WTC11 (cell line): ENCODE measurements at regions not wholly inside any gene's neighbourhood (a gene's known extent, or its start where the extent isn't known, plus 50 kb on each side); places are given as distances from the start of the nearest gene placed in this dataset.

ENCODE experiments used
- ATAC-seq: fragments of 200-7000 bp; cut with Tn5 transposase; 2 replicates; pipeline ENCODE4 v1.10.0; 2021; ENCODE audit warnings: mild to moderate bottlenecking, moderate library complexity
- CTCF ChIA-PET: fragments of 300-600 bp; sonication (Branson Sonifier 250); formaldehyde crosslinking; loops from one replicate; lab custom pipeline; 2021; ENCODE audit warnings: antibody characterized with exemption; lab: Charles Lee
- POLR2A ChIA-PET: fragments of 350-600 bp; sonication (Branson Sonifier 250); formaldehyde crosslinking; loops from one replicate; lab custom pipeline; 2021; ENCODE audit warnings: antibody characterized with exemption; lab: Charles Lee
- DNase-seq: peaks from one replicate; pipeline ENCODE4 v3.0.0; 2021; ENCODE audit warnings: low spot score
- H3K27ac Mint-ChIP-seq: 2 replicates; pipeline ENCODE4 v1.8.0; 2021; ENCODE audit warnings: mixed read lengths
- H3K27me3 Mint-ChIP-seq: 2 replicates; pipeline ENCODE4 v1.8.0; 2021; ENCODE audit warnings: low read depth, mild to moderate bottlenecking, moderate library complexity, mixed read lengths
- H3K36me3 Mint-ChIP-seq: 2 replicates; pipeline ENCODE4 v1.8.0; 2021; ENCODE audit warnings: mixed read lengths
- H3K4me1 Mint-ChIP-seq: 2 replicates; pipeline ENCODE4 v1.8.0; 2022; ENCODE audit warnings: mixed read lengths
- H3K4me3 Mint-ChIP-seq: 2 replicates; pipeline ENCODE4 v1.8.0; 2021; ENCODE audit warnings: mild to moderate bottlenecking, moderate library complexity, mixed read lengths
- H3K9me3 Mint-ChIP-seq: 2 replicates; pipeline ENCODE4 v1.8.0; 2021; ENCODE audit warnings: mixed read lengths
- ATF1 ChIP-seq: sonication (generic); formaldehyde crosslinking; IDR thresholded peaks from 2 replicates; pipeline ENCODE4 v1.8.1; 2023; ENCODE audit warnings: mild to moderate bottlenecking, moderate library complexity, missing genetic modification reagents
- CBFB ChIP-seq: sonication (generic); formaldehyde crosslinking; IDR thresholded peaks from 2 replicates; pipeline ENCODE4 v1.8.1; 2022; ENCODE audit warnings: mild to moderate bottlenecking, low read depth, missing genetic modification reagents
- ESRRA ChIP-seq: sonication (generic); formaldehyde crosslinking; IDR thresholded peaks from 2 replicates; pipeline ENCODE4 v1.8.1; 2022; ENCODE audit warnings: mild to moderate bottlenecking, missing genetic modification reagents, borderline replicate concordance
- FOXK1 ChIP-seq: sonication (generic); formaldehyde crosslinking; IDR thresholded peaks from 2 replicates; pipeline ENCODE4 v1.8.0; 2022; ENCODE audit warnings: mild to moderate bottlenecking, moderate library complexity, missing genetic modification reagents
- FOXP1 ChIP-seq: sonication (generic); formaldehyde crosslinking; IDR thresholded peaks from 2 replicates; pipeline ENCODE4 v1.8.0; 2022; ENCODE audit warnings: missing genetic modification reagents, mild to moderate bottlenecking, moderate library complexity, borderline replicate concordance
- GABPB1 ChIP-seq: sonication (generic); formaldehyde crosslinking; IDR thresholded peaks from 2 replicates; pipeline ENCODE4 v1.8.1; 2023; ENCODE audit warnings: mild to moderate bottlenecking, missing genetic modification reagents
- GTF2I ChIP-seq: fragments of 250-450 bp; sonication (Bioruptor Pico); conservative IDR thresholded peaks from 2 replicates; pipeline ENCODE4 v1.4.0; 2021; ENCODE audit warnings: mild to moderate bottlenecking
- IRF2 ChIP-seq: sonication (generic); formaldehyde crosslinking; IDR thresholded peaks from 2 replicates; pipeline ENCODE4 v1.8.0; 2022; ENCODE audit warnings: low read depth, missing genetic modification reagents, borderline replicate concordance
- KAT7 ChIP-seq: sonication (generic); formaldehyde crosslinking; IDR thresholded peaks from 2 replicates; pipeline ENCODE4 v1.8.1; 2023; ENCODE audit warnings: missing genetic modification reagents, mild to moderate bottlenecking, borderline replicate concordance
- NFE2L1 ChIP-seq: sonication (generic); formaldehyde crosslinking; IDR thresholded peaks from 2 replicates; pipeline ENCODE4 v1.8.1; 2023; ENCODE audit warnings: missing genetic modification reagents
- NR1H2 ChIP-seq: sonication (generic); formaldehyde crosslinking; IDR thresholded peaks from 2 replicates; pipeline ENCODE4 v1.9.0; 2021; ENCODE audit warnings: mild to moderate bottlenecking, moderate library complexity, missing genetic modification reagents
- RELA ChIP-seq: sonication (generic); formaldehyde crosslinking; IDR thresholded peaks from 2 replicates; pipeline ENCODE4 v1.8.1; 2022; ENCODE audit warnings: missing genetic modification reagents, mild to moderate bottlenecking, borderline replicate concordance
- RORB ChIP-seq: fragments of 250-450 bp; sonication (Bioruptor Pico); IDR thresholded peaks from 2 replicates; pipeline ENCODE4 v1.9.0; 2021; ENCODE audit warnings: mild to moderate bottlenecking
- SMAD3 ChIP-seq: sonication (generic); formaldehyde crosslinking; IDR thresholded peaks from 2 replicates; pipeline ENCODE4 v1.8.0; 2022; ENCODE audit warnings: missing genetic modification reagents, mild to moderate bottlenecking, borderline replicate concordance
- SOX15 ChIP-seq: fragments of 250-450 bp; sonication (Bioruptor Pico); IDR thresholded peaks from 2 replicates; pipeline ENCODE4 v1.9.0; 2021; ENCODE audit warnings: mild to moderate bottlenecking
- TCF7 ChIP-seq: sonication (generic); formaldehyde crosslinking; IDR thresholded peaks from 2 replicates; pipeline ENCODE4 v1.8.0; 2022; ENCODE audit warnings: mild to moderate bottlenecking, low read depth, missing genetic modification reagents, moderate library complexity
- TEAD1 ChIP-seq: sonication (generic); formaldehyde crosslinking; IDR thresholded peaks from 2 replicates; pipeline ENCODE4 v1.8.0; 2022; ENCODE audit warnings: mild to moderate bottlenecking, missing genetic modification reagents
- ZNF138 ChIP-seq: sonication (generic); formaldehyde crosslinking; conservative IDR thresholded peaks from 2 replicates; pipeline ENCODE4 v1.8.1; 2022; ENCODE audit warnings: mild to moderate bottlenecking, moderate library complexity, missing genetic modification reagents
- ZNF423 ChIP-seq: fragments of 250-450 bp; sonication (Bioruptor Pico); IDR thresholded peaks from 2 replicates; pipeline ENCODE4 v2.1.2; 2022; ENCODE audit warnings: mild to moderate bottlenecking, moderate library complexity
- TF ChIP-seq, protein P1 (sequence below): fragments of 250-450 bp; sonication (Bioruptor Pico); IDR thresholded peaks from 2 replicates; pipeline ENCODE4 v1.9.0; 2021; ENCODE audit warnings: mild to moderate bottlenecking, borderline replicate concordance
- TF ChIP-seq, protein P2 (sequence below): sonication (generic); formaldehyde crosslinking; IDR thresholded peaks from 2 replicates; pipeline ENCODE4 v1.8.0; 2022; ENCODE audit warnings: mild to moderate bottlenecking, missing genetic modification reagents
- TF ChIP-seq, protein P3 (sequence below): fragments of 250-450 bp; sonication (Bioruptor Pico); IDR thresholded peaks from 2 replicates; pipeline ENCODE4 v2.1.2; 2022; ENCODE audit warnings: mild to moderate bottlenecking, moderate library complexity
- TF ChIP-seq, protein P4 (sequence below): sonication (generic); formaldehyde crosslinking; IDR thresholded peaks from 2 replicates; pipeline ENCODE4 v1.8.0; 2022; ENCODE audit warnings: missing genetic modification reagents
- TF ChIP-seq, protein P5 (sequence below): fragments of 250-450 bp; sonication (Bioruptor Pico); IDR thresholded peaks from 2 replicates; pipeline ENCODE4 v1.9.0; 2021; ENCODE audit warnings: moderate library complexity, mild to moderate bottlenecking, inconsistent platforms, borderline replicate concordance

DNA sequence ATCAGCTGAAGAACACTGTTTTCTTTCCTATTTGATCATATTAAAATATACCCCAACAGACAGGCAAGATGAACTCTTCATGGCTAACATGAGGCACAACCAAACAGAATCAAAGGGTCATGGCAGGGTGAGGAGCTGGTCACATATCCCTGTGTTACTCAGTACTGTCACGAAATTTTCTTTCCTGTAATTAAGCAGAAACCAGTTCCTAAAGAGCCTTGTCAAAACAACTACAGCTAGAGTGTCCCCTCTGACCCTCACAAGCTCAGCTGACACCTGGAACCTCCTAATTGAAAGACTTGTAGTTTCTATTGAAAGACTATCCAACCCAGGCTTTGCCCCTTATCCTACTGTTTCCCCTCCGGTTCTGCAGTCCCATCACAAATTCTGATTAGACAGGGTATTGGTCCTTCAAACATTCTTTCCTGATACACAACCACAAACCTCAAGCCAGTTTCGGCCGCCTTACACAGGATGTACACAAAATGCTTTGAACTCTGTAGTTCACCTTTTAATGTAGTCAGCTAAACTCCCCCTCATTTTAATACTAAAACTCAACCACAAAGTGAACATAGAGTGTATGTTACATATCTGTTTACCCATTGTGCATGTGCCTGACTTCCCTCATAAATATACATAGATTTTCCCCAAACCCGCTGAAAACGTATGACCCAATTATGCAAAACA is 651.9 kb downstream of the MRPL39 start:
- no peak overlapping the region for H3K4me3 Mint-ChIP-seq
- H3K9me3 Mint-ChIP-seq: peaks cover 5% of the 10 kb centered on the region; the same call in 1 of the 2 replicates
- H3K27me3 Mint-ChIP-seq: no peaks in the 10 kb centered on the region
- DNase-seq: no peak
- TF ChIP-seq TCF7 (CRISPR knock-in tag): no peak
- TF ChIP-seq NR1H2: no peak
- no peak for TF ChIP-seq RELA (CRISPR knock-in tag)
- TF ChIP-seq FOXK1 (CRISPR knock-in tag): no peak
- TF ChIP-seq SOX15: no peak
- TF ChIP-seq ZNF138 (CRISPR knock-in tag): no peak
- TF ChIP-seq GTF2I (CRISPR knock-in tag): no peak
- TF ChIP-seq, protein P1, sequence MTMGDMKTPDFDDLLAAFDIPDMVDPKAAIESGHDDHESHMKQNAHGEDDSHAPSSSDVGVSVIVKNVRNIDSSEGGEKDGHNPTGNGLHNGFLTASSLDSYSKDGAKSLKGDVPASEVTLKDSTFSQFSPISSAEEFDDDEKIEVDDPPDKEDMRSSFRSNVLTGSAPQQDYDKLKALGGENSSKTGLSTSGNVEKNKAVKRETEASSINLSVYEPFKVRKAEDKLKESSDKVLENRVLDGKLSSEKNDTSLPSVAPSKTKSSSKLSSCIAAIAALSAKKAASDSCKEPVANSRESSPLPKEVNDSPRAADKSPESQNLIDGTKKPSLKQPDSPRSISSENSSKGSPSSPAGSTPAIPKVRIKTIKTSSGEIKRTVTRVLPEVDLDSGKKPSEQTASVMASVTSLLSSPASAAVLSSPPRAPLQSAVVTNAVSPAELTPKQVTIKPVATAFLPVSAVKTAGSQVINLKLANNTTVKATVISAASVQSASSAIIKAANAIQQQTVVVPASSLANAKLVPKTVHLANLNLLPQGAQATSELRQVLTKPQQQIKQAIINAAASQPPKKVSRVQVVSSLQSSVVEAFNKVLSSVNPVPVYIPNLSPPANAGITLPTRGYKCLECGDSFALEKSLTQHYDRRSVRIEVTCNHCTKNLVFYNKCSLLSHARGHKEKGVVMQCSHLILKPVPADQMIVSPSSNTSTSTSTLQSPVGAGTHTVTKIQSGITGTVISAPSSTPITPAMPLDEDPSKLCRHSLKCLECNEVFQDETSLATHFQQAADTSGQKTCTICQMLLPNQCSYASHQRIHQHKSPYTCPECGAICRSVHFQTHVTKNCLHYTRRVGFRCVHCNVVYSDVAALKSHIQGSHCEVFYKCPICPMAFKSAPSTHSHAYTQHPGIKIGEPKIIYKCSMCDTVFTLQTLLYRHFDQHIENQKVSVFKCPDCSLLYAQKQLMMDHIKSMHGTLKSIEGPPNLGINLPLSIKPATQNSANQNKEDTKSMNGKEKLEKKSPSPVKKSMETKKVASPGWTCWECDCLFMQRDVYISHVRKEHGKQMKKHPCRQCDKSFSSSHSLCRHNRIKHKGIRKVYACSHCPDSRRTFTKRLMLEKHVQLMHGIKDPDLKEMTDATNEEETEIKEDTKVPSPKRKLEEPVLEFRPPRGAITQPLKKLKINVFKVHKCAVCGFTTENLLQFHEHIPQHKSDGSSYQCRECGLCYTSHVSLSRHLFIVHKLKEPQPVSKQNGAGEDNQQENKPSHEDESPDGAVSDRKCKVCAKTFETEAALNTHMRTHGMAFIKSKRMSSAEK (CRISPR knock-in tag): no peak
- TF ChIP-seq KAT7: no peak
- TF ChIP-seq FOXP1 (CRISPR knock-in tag): no peak
- no peak for TF ChIP-seq ATF1 (CRISPR knock-in tag)
- TF ChIP-seq GABPB1 (CRISPR knock-in tag): no peak
- no peak for TF ChIP-seq IRF2
- TF ChIP-seq, protein P2, sequence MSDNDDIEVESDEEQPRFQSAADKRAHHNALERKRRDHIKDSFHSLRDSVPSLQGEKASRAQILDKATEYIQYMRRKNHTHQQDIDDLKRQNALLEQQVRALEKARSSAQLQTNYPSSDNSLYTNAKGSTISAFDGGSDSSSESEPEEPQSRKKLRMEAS (CRISPR knock-in tag): no peak
- TF ChIP-seq ESRRA (CRISPR knock-in tag): no peak
- no peak for TF ChIP-seq RORB (CRISPR knock-in tag)
- no peaks in the 10 kb centered on the region for H3K36me3 Mint-ChIP-seq
- no peak for ATAC-seq
- no peaks in the 10 kb centered on the region for H3K4me1 Mint-ChIP-seq
- H3K27ac Mint-ChIP-seq: no peak overlapping the region; the same call in 1 of the 2 replicates
- ChIA-PET POLR2A (no interaction called here), CTCF (no interaction called here)

DNA sequence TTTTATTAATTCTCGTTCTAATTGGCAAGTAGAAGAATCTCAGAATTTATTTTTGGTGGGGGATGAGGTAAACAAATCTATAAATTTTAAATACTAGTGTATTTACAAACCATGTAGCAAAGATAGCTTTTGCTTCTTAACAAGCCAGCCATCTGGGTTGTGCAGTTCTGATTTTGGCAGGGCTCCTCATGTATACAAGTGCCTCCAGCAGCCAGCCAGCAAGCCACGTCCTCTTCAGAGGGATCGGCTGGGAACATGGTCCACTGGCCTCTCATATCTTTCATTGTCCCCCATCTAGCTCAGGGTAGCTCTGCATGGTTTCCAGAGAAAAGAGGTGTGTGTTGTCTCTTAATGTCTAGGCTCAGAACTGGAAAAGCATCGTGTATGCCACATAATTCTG is 659.1 kb downstream of the MRPL39 start:
- CTCF ChIA-PET: no interaction called here
- Mint-ChIP-seq H3K36me3 (peaks cover 4% of the 10 kb centered on the region; the same call in 1 of the 2 replicates), H3K4me3 (no peak overlapping the region)
- TF ChIP-seq, protein P3, sequence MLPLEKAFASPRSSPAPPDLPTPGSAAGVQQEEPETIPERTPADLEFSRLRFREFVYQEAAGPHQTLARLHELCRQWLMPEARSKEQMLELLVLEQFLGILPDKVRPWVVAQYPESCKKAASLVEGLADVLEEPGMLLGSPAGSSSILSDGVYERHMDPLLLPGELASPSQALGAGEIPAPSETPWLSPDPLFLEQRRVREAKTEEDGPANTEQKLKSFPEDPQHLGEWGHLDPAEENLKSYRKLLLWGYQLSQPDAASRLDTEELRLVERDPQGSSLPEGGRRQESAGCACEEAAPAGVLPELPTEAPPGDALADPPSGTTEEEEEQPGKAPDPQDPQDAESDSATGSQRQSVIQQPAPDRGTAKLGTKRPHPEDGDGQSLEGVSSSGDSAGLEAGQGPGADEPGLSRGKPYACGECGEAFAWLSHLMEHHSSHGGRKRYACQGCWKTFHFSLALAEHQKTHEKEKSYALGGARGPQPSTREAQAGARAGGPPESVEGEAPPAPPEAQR (CRISPR knock-in tag): no peak
- TF ChIP-seq NFE2L1 (CRISPR knock-in tag): no peak
- TF ChIP-seq, all 79 proteins: peak for 0
- DNase-seq (no peak), ATAC-seq (no peak)
- POLR2A ChIA-PET: no interaction called here
- Mint-ChIP-seq H3K9me3 (peaks cover 10% of the 10 kb centered on the region), H3K4me1 (no peaks in the 10 kb centered on the region), H3K27ac (no peak overlapping the region), H3K27me3 (no peaks in the 10 kb centered on the region)

DNA sequence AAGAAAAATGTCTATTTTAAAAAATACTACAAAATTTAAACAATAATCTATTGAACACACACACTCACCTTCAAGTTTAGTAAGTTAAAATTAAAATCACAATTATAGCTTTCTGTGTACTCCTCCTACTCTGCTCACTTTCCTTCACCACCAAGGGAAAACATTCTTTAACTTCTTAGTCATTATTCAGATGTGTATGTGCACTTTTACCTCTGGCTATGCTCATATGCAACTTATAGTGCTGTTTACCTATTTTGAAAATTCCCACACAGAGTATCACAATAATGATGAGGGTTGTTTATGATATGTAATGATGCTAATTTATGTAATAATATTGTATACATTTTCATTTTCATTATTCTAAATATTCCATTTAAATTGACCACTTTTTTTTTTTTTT is 661.4 kb downstream of the MRPL39 start:
- ATAC-seq (no peak), DNase-seq (no peak)
- ChIA-PET CTCF (no interaction called here), POLR2A (no interaction called here)
- Mint-ChIP-seq H3K4me3 (no peak overlapping the region), H3K27me3 (no peaks in the 10 kb centered on the region), H3K4me1 (peaks cover 16% of the 10 kb centered on the region), H3K27ac (no peak overlapping the region), H3K9me3 (peaks cover 9% of the 10 kb centered on the region), H3K36me3 (peaks cover 4% of the 10 kb centered on the region; the same call in 1 of the 2 replicates)
- TF ChIP-seq SMAD3: no peak
- TF ChIP-seq CBFB (CRISPR knock-in tag): no peak
- TF ChIP-seq NFE2L1 (CRISPR knock-in tag): no peak
- TF ChIP-seq ZNF423: no peak
- TF ChIP-seq, protein P4, sequence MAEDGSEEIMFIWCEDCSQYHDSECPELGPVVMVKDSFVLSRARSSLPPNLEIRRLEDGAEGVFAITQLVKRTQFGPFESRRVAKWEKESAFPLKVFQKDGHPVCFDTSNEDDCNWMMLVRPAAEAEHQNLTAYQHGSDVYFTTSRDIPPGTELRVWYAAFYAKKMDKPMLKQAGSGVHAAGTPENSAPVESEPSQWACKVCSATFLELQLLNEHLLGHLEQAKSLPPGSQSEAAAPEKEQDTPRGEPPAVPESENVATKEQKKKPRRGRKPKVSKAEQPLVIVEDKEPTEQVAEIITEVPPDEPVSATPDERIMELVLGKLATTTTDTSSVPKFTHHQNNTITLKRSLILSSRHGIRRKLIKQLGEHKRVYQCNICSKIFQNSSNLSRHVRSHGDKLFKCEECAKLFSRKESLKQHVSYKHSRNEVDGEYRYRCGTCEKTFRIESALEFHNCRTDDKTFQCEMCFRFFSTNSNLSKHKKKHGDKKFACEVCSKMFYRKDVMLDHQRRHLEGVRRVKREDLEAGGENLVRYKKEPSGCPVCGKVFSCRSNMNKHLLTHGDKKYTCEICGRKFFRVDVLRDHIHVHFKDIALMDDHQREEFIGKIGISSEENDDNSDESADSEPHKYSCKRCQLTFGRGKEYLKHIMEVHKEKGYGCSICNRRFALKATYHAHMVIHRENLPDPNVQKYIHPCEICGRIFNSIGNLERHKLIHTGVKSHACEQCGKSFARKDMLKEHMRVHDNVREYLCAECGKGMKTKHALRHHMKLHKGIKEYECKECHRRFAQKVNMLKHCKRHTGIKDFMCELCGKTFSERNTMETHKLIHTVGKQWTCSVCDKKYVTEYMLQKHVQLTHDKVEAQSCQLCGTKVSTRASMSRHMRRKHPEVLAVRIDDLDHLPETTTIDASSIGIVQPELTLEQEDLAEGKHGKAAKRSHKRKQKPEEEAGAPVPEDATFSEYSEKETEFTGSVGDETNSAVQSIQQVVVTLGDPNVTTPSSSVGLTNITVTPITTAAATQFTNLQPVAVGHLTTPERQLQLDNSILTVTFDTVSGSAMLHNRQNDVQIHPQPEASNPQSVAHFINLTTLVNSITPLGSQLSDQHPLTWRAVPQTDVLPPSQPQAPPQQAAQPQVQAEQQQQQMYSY (CRISPR knock-in tag): no peak
- TF ChIP-seq TEAD1 (CRISPR knock-in tag): no peak
- TF ChIP-seq, protein P5, sequence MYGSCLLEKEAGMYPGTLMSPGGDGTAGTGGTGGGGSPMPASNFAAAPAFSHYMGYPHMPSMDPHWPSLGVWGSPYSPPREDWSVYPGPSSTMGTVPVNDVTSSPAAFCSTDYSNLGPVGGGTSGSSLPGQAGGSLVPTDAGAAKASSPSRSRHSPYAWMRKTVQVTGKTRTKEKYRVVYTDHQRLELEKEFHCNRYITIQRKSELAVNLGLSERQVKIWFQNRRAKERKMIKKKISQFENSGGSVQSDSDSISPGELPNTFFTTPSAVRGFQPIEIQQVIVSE: no peak
